GM18508 (cell line): ENCODE measurements at regions not wholly inside any gene's neighbourhood (a gene's known extent, or its start where the extent isn't known, plus 50 kb on each side); places are given as distances from the start of the nearest gene placed in this dataset.

Experiments used
- ATAC-seq: cut with Tn5 transposase; IDR thresholded peaks from one replicate; pipeline ENCODE4 v1.9.1; 2021; ENCODE audit warnings: moderate number of reproducible peaks; ENCODE audit not compliant: insufficient read depth, unreplicated experiment

GRCh38 chr2:862355-862687 lies 88.3 kb upstream of the SNTG2 start:
- ATAC-seq = no peak

- ATAC-seq = no peak
Measured at GRCh38 chr2:861655-862354, 88.8 kb upstream of the SNTG2 start.

GRCh38 chr2:860259-860855 lies 90.3 kb upstream of the SNTG2 start:
- no peak for ATAC-seq

- no peak for ATAC-seq
Measured at GRCh38 chr2:858646-859045, 92.0 kb upstream of the SNTG2 start.

- no peak for ATAC-seq
Measured at GRCh38 chr2:857937-858336, 92.7 kb upstream of the SNTG2 start.

- no peak for ATAC-seq
Measured at GRCh38 chr2:857081-857480, 93.6 kb upstream of the SNTG2 start.

GRCh38 chr2:856456-856855 lies 94.2 kb upstream of the SNTG2 start:
- ATAC-seq = no peak

GRCh38 chr2:856041-856440 lies 94.6 kb upstream of the SNTG2 start:
- no peak for ATAC-seq

- no peak for ATAC-seq
Measured at GRCh38 chr2:855177-855576, 95.5 kb upstream of the SNTG2 start.

- ATAC-seq = no peak
Measured at GRCh38 chr2:854460-854859, 96.2 kb upstream of the SNTG2 start.

- ATAC-seq = no peak
Measured at GRCh38 chr2:853203-853870, 97.3 kb upstream of the SNTG2 start.

- ATAC-seq = no peak
Measured at GRCh38 chr2:852168-852567, 98.5 kb upstream of the SNTG2 start.

- no peak for ATAC-seq
Measured at GRCh38 chr2:851680-852079, 99.0 kb upstream of the SNTG2 start.

GRCh38 chr2:851078-851477 lies 99.6 kb upstream of the SNTG2 start:
- ATAC-seq = no peak

GRCh38 chr2:850429-850828 lies 100.2 kb upstream of the SNTG2 start:
- no peak for ATAC-seq

- ATAC-seq = no peak
Measured at GRCh38 chr2:848099-848498, 102.5 kb upstream of the SNTG2 start.

- ATAC-seq = no peak
Measured at GRCh38 chr2:847669-848068, 103.0 kb upstream of the SNTG2 start.

- no peak for ATAC-seq
Measured at GRCh38 chr2:844715-845114, 105.9 kb upstream of the SNTG2 start.

- no peak for ATAC-seq
Measured at GRCh38 chr2:842151-842803, 108.4 kb upstream of the SNTG2 start.

GRCh38 chr2:841036-841435 lies 109.6 kb upstream of the SNTG2 start:
- no peak for ATAC-seq

GRCh38 chr2:834233-834632 lies 116.4 kb upstream of the SNTG2 start:
- no peak for ATAC-seq
